ENCODE measurements at regions not wholly inside any gene's neighbourhood (a gene's known extent, or its start where the extent isn't known, plus 50 kb on each side); places are given as distances from the start of the nearest gene placed in this dataset.

DNA sequence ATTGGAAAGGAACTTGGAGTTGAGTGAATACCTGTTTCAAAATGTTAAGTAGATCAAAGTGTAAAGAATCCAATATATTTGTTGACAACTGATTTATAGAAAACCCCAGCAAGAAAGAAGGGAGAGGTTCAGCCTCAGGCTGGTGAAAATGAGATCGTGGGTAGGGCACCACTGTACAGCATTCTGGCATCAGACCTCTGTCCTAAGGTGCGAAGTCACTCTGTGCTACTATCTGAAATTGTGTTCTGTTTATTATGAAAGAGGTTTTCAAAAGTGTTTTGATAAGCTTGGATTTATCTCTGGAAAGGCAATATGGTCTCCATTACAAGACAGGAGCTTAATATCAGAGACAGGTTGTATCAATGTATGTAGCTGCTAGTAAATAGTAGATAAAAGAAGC, 80.5 kb upstream of the MAP4K3 start:
- Mint-ChIP-seq H3K4me1 (peaks cover 12 to 29% of the 10 kb centered on the region in 2 donors), H3K9me3 (no peaks in the 10 kb centered on the region), H3K4me3 (no peak overlapping the region), H3K27ac (peak overlapping the region in 1 of 6 donors; percentile 62), H3K27me3 (ENCODE audit: low read depth in 3 of 3) (no peaks in the 10 kb centered on the region), H3K36me3 (peaks cover 0 to 4% (median 0%) of the 10 kb centered on the region in 3 donors)
- no peak for DNase-seq

DNA sequence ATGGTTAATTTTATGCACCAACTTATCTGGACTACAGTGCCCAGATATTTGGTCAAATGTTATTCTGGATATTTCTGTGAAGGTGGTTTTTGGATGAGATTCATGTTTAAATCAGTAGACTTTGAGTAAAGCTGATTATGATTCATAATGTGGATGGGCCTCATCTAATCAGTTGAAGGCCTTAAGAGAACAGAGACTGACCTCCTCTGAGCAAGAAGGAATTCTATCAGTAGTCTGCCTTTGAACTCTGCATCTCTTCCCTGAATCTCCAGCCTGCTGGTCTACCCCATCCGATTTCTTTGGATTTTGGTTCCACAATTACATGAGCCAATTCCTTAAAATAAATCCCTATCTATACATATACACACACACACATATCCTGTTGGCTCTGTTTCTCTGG, 82.8 kb upstream of the MAP4K3 start:
- Mint-ChIP-seq H3K27me3 (ENCODE audit: low read depth in 3 of 3) (no peaks in the 10 kb centered on the region), H3K27ac (no peak overlapping the region), H3K4me1 (peaks cover 7 to 16% of the 10 kb centered on the region in 2 donors), H3K4me3 (no peak overlapping the region), H3K9me3 (no peaks in the 10 kb centered on the region), H3K36me3 (peaks cover 0 to 4% (median 0%) of the 10 kb centered on the region in 3 donors)
- no peak for DNase-seq

- H3K27ac Mint-ChIP-seq: no peak overlapping the region
- H3K27me3 Mint-ChIP-seq (ENCODE audit: low read depth in 3 of 3): peaks cover 0 to 2% (median 0%) of the 10 kb centered on the region in 3 donors
- DNase-seq: no peak
- H3K9me3 Mint-ChIP-seq: no peaks in the 10 kb centered on the region
- H3K4me3 Mint-ChIP-seq: no peak overlapping the region
- no peaks in the 10 kb centered on the region for H3K4me1 Mint-ChIP-seq
- H3K36me3 Mint-ChIP-seq: peaks cover 0 to 4% (median 0%) of the 10 kb centered on the region in 3 donors
Measured at GRCh38 chr2:39521876-39522517, 84.9 kb upstream of the MAP4K3 start.

DNA sequence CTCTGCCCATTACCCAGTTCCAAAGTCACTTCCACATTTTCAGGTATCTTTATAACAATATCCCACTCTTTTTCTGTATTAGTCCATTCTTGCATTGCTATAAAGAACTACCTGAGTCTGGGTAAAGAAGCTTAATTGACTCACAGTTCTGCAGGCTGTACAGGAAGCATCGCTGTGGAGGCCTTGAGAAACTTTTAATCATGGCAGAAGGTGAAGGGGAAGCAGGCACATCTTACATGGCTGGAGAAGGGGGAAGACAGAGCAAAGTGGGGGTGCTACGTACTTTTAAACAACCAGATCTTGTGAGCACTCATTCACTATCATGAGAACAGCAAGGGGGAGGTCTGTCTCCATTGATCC, 85.4 kb upstream of the MAP4K3 start:
- Mint-ChIP-seq H3K4me1 (no peaks in the 10 kb centered on the region), H3K27me3 (ENCODE audit: low read depth in 3 of 3) (peaks cover 0 to 2% (median 0%) of the 10 kb centered on the region in 3 donors), H3K36me3 (peaks cover 0 to 4% (median 0%) of the 10 kb centered on the region in 3 donors), H3K9me3 (no peaks in the 10 kb centered on the region), H3K4me3 (no peak overlapping the region), H3K27ac (no peak overlapping the region)
- DNase-seq: no peak

DNA sequence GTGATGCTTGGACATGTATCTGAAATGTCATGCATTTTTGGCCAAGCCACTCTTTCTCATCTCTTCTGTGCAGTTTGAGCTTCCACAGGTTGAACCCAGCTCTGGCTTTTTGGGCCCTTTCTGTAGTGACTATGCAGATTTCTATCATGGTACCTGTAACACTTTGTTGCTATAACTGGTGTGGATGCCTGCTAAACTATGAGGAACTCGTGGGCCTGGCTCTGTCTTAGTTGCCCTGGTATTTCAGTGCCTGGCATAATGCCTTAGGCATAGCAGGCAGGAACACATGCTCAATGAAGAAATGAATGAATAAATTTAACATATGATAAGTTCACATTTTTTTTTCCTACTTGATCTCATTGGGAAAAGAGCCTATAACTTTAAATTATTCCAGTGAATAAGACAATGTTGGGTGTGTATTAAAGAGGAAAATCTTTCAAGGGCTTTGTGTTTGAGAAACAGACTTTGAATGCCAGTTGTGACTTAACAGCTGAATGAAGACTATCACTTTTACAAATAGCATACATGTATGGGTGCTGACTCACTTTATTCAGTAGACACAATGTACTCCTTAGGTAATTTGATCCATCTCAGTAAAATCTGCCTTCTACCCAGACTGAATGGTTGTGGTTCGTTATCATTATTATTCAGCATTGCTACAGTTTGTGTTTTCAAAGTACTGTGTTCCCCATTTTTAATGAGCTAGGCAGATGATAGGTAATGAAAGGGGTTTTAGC, 86.4 kb upstream of the MAP4K3 start:
- no peaks in the 10 kb centered on the region for H3K4me1 Mint-ChIP-seq
- no peaks in the 10 kb centered on the region for H3K9me3 Mint-ChIP-seq
- peaks cover 0 to 2% (median 0%) of the 10 kb centered on the region in 3 donors for H3K27me3 Mint-ChIP-seq (ENCODE audit: low read depth in 3 of 3)
- H3K4me3 Mint-ChIP-seq: no peak overlapping the region
- no peak overlapping the region for H3K27ac Mint-ChIP-seq
- DNase-seq: no peak
- no peaks in the 10 kb centered on the region for H3K36me3 Mint-ChIP-seq

DNA sequence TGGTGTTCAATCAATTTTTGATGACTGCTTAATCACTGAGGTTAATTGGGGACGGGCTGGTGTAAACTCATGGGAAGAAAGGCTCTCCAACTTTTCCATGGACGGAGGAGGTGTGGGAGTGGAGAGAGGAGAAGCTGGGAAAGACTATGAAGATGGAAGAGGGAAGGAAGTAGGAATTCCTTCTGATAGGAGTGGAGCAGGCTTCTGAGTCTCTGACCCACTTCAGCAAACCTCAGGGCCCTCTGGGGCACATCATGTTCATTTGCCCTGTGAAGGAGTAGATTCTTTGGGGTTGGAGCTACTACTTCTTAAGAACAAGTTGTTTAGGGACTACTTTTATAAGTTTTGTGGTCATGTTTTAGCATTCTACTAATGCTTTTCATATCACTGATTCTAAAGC, 87.0 kb upstream of the MAP4K3 start:
- Mint-ChIP-seq H3K36me3 (no peaks in the 10 kb centered on the region), H3K27ac (no peak overlapping the region), H3K4me3 (no peak overlapping the region), H3K27me3 (ENCODE audit: low read depth in 3 of 3) (peaks cover 0 to 2% (median 0%) of the 10 kb centered on the region in 3 donors), H3K9me3 (no peaks in the 10 kb centered on the region), H3K4me1 (no peaks in the 10 kb centered on the region)
- DNase-seq: no peak

DNA sequence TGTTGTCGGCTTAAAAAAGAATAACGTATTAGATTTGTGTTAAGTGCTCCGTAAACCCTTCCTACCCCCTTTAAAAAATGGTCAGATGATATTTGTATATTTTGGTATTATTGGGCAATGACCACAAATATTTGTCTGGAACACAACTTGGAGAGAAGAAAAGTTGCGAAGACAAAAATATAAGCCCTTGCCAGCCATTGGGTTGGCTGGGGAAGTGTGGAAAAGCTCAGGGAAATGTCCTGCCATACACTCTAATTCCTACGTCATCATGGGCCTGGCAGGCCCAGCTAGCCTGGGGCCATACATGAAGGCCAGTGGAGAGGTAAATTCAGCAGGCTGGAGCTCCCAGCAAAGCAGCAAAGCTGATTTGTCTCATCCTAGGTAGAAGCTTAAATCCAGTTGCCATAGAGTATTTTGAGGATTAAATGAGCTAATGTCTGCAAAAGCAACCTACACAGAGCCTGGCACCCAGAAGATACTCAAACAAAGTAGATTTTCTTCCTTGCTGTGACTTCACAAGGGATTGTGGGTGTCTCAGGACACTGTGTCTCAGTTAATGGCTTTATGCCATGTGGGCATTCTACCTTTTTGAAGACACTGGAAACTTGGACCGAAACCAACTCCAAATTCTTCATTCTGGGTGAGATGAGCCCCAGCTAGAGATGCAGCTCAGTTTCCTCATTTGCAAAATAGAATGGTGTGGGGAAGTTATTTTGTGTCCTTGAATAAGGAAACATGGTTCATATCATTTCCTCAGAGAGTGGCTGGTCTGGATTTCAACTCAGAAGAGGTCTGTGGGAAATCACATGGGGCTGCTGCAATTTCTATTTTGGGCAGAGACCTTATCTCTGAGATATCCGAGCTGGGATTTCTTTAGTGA, 87.9 kb upstream of the MAP4K3 start:
- no peaks in the 10 kb centered on the region for H3K36me3 Mint-ChIP-seq
- peaks cover 0 to 2% (median 0%) of the 10 kb centered on the region in 3 donors for H3K27me3 Mint-ChIP-seq (ENCODE audit: low read depth in 3 of 3)
- H3K4me1 Mint-ChIP-seq: no peaks in the 10 kb centered on the region

GRCh38 chr2:39525636-39526412, 88.7 kb upstream of the MAP4K3 start:
- H3K4me3 Mint-ChIP-seq: no peak overlapping the region
- H3K4me1 Mint-ChIP-seq: no peaks in the 10 kb centered on the region
- H3K27me3 Mint-ChIP-seq (ENCODE audit: low read depth in 3 of 3): peaks cover 0 to 2% (median 0%) of the 10 kb centered on the region in 3 donors
- H3K36me3 Mint-ChIP-seq: no peaks in the 10 kb centered on the region
- no peaks in the 10 kb centered on the region for H3K9me3 Mint-ChIP-seq
- no peak for DNase-seq
- no peak overlapping the region for H3K27ac Mint-ChIP-seq

More for the DNA sequence above, 87.9 kb upstream of the MAP4K3 start:
- DNase-seq: no peak
- Mint-ChIP-seq H3K4me3 (no peak overlapping the region), H3K27ac (no peak overlapping the region), H3K9me3 (no peaks in the 10 kb centered on the region)

DNA sequence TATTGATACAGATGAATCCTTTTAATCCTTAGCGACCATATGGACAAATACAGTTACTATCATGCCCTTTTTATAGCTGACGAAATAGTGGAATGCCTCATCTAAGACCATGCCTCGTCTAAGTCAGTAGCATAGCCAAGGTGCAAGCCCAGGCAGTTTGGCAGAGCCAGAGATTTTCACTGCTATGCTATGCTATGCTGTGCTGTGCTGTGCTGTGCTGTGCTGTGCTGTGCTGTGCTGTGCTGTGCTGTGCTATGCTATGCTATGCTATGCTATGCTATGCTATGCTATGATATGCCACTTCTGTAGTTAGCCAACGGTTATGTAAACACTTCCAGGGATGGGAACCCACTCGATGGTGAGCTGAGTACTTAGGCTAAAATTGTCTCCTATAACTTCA, 91.6 kb upstream of the MAP4K3 start:
- Mint-ChIP-seq H3K36me3 (no peaks in the 10 kb centered on the region), H3K4me3 (no peak overlapping the region), H3K4me1 (no peaks in the 10 kb centered on the region), H3K9me3 (no peaks in the 10 kb centered on the region), H3K27me3 (ENCODE audit: low read depth in 3 of 3) (peaks cover 0 to 2% (median 0%) of the 10 kb centered on the region in 3 donors), H3K27ac (no peak overlapping the region)
- no peak for DNase-seq

DNA sequence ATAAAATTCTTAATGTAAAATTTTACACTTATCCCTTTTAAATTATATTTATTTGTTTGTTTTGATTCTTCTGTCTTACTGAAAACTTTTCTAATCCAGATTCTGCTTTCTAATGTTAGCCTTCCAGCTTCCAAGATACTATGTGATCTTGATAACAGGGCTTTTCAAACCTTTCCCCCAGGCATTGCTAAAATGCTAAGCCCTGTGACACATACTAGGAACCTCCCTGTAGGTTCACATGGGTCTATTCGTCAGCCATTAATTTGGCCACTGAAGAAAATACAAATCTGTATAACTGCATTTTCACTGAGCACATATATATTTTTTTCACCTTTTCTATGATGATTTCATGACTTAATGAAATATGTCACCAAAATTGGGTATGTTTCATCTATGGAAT, 92.8 kb upstream of the MAP4K3 start:
- Mint-ChIP-seq H3K36me3 (no peaks in the 10 kb centered on the region), H3K27me3 (ENCODE audit: low read depth in 3 of 3) (peaks cover 0 to 2% (median 0%) of the 10 kb centered on the region in 3 donors), H3K27ac (no peak overlapping the region), H3K4me1 (no peaks in the 10 kb centered on the region), H3K9me3 (no peaks in the 10 kb centered on the region), H3K4me3 (no peak overlapping the region)
- DNase-seq: no peak

DNA sequence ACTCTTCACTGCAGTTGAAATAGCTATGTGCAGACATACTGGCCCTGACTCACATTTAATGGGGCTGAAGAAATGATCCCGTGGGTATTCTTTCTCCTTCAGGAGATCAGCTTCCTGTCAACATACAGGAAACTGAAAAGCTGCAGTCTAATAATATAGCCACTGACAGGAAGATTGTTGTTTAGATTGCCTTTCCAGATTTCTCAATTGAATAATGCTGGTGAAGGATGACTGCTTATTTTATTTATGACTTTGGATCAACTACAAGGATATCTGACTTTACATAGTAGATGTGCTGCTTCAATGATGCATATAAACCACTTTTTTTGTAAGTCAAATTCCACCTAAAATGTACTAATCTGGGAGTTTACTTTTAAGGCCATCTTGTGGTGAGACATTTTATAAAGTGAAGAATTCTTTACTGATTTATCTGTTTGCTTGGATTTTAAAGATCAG, 93.4 kb upstream of the MAP4K3 start:
- H3K4me3 Mint-ChIP-seq: no peak overlapping the region
- peaks cover 0 to 2% (median 0%) of the 10 kb centered on the region in 3 donors for H3K27me3 Mint-ChIP-seq (ENCODE audit: low read depth in 3 of 3)
- H3K4me1 Mint-ChIP-seq: no peaks in the 10 kb centered on the region
- no peak overlapping the region for H3K27ac Mint-ChIP-seq
- no peaks in the 10 kb centered on the region for H3K9me3 Mint-ChIP-seq
- no peaks in the 10 kb centered on the region for H3K36me3 Mint-ChIP-seq
- DNase-seq: no peak

DNA sequence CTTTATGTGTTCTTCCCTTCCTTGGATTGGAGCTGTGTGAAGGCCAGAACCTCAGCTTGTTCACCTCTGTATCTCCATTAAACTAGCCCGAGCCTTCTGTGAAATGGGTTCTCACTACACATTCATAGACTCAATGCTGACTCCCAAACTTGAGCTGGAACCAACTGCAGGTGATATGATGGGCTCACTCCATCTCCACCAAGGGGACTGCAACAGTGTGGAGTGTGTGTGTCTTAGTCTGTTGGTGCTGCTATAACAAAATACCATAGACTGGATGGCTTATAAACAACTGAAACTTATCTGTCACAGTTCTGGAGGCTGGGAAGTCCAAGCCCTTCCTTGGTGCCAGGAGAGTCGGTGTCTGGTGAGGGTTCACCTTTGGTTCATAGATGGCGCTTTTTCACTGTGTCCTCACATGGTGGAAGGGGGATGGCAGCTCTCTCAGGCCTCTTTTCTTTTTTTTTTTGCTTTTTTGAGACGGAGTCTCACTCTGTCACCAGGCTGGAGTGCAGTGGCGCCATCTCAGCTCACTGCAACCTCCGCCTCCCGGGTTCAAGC, 94.2 kb upstream of the MAP4K3 start:
- Mint-ChIP-seq H3K27ac (no peak overlapping the region), H3K4me3 (no peak overlapping the region), H3K9me3 (no peaks in the 10 kb centered on the region), H3K36me3 (no peaks in the 10 kb centered on the region), H3K4me1 (no peaks in the 10 kb centered on the region), H3K27me3 (ENCODE audit: low read depth in 3 of 3) (peaks cover 0 to 2% (median 0%) of the 10 kb centered on the region in 3 donors)
- DNase-seq: no peak

DNA sequence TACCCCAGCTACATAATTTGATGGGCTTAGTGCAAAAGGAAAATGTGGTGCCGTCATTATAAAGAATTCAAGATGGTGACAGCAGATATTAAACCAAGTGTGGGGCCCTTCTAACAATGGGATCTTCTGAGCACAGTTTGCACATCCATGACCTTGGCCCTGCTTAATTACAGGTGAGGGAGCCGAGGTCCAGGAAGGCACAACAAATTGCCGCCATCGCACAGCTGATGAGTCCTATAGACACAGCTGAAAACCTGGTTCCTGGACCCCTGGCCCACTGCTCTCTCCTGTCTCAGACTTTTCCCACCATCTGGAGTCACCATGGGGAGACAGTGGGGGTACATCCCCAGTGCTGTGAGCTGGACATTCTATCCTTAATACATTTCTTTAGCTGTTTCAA, 95.8 kb upstream of the MAP4K3 start:
- no peak overlapping the region for H3K27ac Mint-ChIP-seq
- no peak overlapping the region for H3K4me3 Mint-ChIP-seq
- peaks cover 0 to 2% (median 1%) of the 10 kb centered on the region in 3 donors for H3K27me3 Mint-ChIP-seq (ENCODE audit: low read depth in 3 of 3)
- no peak for DNase-seq
- no peaks in the 10 kb centered on the region for H3K36me3 Mint-ChIP-seq
- H3K9me3 Mint-ChIP-seq: no peaks in the 10 kb centered on the region
- no peaks in the 10 kb centered on the region for H3K4me1 Mint-ChIP-seq

Data from immature natural killer cell (primary cell).